NB4 (cell line): ENCODE measurements at regions not wholly inside any gene's neighbourhood (a gene's known extent, or its start where the extent isn't known, plus 50 kb on each side); places are given as distances from the start of the nearest gene placed in this dataset.

Experiments
- DNase-seq: peaks from one replicate; pipeline ENCODE4 v3.0.0; 2010; ENCODE audit warnings: low read depth
- H3K4me3 ChIP-seq: one replicate; pipeline ENCODE4 v1.5.1; 2011; ENCODE audit warnings: mild to moderate bottlenecking, low read depth, low read length, moderate library complexity
- MYC ChIP-seq: IDR thresholded peaks from 2 replicates; pipeline ENCODE4 v1.6.1; 2011; ENCODE audit warnings: low read depth, low read length
- POLR2A ChIP-seq: IDR thresholded peaks from 2 replicates; pipeline ENCODE4 v1.6.1; 2011; ENCODE audit warnings: mild to moderate bottlenecking; ENCODE audit not compliant: insufficient read length; ENCODE audit errors: extremely low read depth
- TF ChIP-seq, protein P1 (sequence below): IDR thresholded peaks from one replicate; pipeline ENCODE4 v1.5.1; 2012; ENCODE audit warnings: low read depth, low read length
- TF ChIP-seq, protein P2 (sequence below): IDR thresholded peaks from 2 replicates; pipeline ENCODE4 v1.6.1; 2011; ENCODE audit warnings: low read depth, low read length

DNA sequence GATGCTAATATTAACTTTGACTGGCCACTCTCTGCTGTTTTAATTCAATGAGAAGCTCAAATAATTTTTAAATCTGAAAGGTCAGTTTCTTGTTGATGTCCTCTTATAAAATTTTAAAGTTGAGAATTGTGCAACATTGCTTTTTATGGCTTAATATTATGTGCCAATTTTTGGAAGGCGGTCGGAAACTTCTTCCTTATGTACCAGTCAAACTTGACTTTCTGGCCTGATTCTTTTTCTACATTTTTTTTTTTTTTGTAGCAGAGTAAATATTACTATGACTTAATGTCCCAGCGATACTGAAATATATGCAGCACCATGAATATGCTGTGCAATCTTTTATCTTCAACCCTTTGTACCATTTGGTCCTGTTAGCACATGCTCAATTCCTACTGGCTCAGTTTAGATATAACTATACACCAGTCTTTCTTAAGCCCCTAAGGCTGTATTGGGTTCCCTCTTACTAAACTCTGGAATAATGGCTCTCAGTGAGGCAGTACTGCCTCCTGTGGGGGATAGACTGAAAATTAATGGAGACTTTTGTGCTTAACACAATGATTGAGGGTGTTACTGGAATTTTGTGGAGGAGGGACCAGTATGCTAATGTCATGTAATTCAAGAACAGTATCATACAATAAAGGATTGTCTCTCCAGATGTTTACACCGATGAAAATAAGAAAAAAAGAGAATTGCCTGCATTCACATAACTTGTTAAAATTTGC lies 156.4 kb upstream of the SYNCRIP start:
- no peak overlapping the region for H3K4me3 ChIP-seq
- peak; percentile 9 for DNase-seq
- TF ChIP-seq, protein P1, sequence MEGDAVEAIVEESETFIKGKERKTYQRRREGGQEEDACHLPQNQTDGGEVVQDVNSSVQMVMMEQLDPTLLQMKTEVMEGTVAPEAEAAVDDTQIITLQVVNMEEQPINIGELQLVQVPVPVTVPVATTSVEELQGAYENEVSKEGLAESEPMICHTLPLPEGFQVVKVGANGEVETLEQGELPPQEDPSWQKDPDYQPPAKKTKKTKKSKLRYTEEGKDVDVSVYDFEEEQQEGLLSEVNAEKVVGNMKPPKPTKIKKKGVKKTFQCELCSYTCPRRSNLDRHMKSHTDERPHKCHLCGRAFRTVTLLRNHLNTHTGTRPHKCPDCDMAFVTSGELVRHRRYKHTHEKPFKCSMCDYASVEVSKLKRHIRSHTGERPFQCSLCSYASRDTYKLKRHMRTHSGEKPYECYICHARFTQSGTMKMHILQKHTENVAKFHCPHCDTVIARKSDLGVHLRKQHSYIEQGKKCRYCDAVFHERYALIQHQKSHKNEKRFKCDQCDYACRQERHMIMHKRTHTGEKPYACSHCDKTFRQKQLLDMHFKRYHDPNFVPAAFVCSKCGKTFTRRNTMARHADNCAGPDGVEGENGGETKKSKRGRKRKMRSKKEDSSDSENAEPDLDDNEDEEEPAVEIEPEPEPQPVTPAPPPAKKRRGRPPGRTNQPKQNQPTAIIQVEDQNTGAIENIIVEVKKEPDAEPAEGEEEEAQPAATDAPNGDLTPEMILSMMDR = no peak
- no peak for TF ChIP-seq MYC

DNA sequence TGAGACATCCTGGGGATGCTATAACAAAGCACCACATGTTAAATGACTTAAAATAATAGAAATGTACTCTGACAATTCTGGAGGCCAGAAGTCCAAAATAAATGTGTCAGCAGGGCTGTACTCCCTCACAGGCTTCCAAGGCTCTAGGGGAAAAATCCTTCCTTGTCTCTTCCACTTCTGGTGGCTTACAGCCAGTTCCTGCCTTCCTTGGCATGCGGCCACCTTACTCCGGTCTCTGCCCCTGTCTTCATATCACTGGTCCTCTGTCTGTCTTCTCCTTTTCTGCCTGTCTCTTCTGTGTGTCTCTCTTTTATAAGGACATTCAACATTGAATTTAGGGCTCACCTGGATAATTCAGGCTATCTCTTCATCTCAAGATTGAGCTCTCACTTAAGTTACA lies 155.3 kb upstream of the SYNCRIP start:
- no peak overlapping the region for H3K4me3 ChIP-seq
- DNase-seq = no peak
- TF ChIP-seq, protein P2, sequence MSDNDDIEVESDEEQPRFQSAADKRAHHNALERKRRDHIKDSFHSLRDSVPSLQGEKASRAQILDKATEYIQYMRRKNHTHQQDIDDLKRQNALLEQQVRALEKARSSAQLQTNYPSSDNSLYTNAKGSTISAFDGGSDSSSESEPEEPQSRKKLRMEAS = no peak
- TF ChIP-seq, protein P1 = no peak
- TF ChIP-seq POLR2A = no peak
- TF ChIP-seq MYC = no peak

DNA sequence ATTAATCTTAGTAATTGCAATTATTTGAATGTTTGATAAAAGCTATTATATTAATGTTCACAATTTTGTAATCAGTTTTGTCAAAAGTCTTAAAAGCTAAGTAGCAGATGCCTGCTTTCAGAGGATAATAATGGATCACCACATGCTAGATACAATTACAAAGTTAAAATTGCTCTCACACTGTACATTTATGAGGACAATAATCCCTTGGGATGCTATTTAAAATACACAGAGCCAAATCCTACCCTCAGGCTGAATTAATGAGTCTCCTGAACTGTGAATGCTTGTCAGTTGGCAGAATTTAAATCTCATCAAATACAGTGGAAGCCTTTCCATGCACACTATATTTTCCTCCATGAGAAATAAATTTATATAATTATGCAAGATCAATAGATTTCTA lies 153.3 kb upstream of the SYNCRIP start:
- DNase-seq = no peak
- no peak for TF ChIP-seq MYC
- H3K4me3 ChIP-seq = no peak overlapping the region

DNA sequence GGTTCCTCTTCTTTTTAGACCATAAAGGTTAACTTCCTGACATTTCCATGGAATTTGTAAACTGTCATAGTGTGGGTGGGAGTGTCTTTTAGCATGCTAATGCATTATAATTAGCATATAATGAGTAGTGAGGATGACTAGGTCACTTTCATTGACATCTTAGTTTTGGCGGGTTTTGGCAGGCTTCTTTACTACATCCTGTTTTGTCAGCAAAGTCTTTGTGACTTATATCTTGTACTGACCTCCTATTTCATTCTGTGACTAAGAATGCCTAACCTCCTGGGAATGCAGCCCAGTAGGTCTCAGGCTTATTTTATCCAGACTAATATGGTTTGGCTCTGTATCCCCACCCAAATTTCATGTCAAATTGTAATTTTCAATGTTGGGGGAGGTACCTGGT lies 149.6 kb upstream of the SYNCRIP start:
- TF ChIP-seq, protein P2 = no peak
- TF ChIP-seq MYC = no peak
- TF ChIP-seq, protein P1 = no peak
- TF ChIP-seq POLR2A = no peak
- no peak for DNase-seq
- no peak overlapping the region for H3K4me3 ChIP-seq

DNA sequence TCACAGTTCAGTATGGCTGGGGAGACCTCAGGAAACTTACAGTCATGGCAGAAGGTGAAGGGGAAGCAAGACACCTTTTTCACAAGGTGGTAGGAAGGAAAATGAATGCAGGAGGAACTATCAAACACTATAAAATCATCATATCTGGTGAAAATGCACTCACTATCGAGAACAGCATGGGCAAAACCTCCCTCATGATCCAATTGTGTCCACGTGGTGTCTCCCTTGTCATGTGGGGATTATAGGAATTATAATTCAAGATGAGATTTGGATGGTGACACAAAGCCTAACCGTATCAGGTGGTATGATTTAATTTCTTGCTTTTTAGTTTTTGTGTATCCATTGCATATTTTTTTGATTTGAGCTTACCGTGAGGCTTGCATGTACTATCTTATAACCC lies 133.2 kb upstream of the SYNCRIP start:
- no peak for DNase-seq
- no peak overlapping the region for H3K4me3 ChIP-seq
- TF ChIP-seq POLR2A = no peak

DNA sequence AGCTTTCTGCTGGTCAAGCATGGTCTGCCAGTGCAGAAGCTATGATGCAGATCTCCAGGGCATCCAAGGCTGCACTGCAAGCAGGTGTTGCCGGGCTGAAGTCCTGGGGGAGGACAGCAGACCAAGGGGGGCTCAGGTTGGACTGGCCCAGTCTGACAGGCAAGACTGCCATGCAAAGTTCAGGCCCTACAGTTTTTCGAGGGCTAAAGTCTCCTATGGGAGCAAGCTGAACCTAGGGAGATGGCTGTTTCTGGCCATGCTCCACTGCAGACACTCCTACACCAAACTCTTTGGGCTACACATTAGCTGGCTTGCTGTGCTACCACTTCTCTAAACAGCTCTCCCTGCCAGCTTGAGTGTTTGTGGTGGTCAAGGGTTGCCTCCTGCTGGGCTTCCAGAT lies 130.0 kb upstream of the SYNCRIP start:
- DNase-seq = peak; percentile 25
- TF ChIP-seq MYC (no peak), POLR2A (no peak)
- TF ChIP-seq, protein P2 = no peak
- TF ChIP-seq, protein P1 = no peak
- H3K4me3 ChIP-seq = no peak overlapping the region

DNA sequence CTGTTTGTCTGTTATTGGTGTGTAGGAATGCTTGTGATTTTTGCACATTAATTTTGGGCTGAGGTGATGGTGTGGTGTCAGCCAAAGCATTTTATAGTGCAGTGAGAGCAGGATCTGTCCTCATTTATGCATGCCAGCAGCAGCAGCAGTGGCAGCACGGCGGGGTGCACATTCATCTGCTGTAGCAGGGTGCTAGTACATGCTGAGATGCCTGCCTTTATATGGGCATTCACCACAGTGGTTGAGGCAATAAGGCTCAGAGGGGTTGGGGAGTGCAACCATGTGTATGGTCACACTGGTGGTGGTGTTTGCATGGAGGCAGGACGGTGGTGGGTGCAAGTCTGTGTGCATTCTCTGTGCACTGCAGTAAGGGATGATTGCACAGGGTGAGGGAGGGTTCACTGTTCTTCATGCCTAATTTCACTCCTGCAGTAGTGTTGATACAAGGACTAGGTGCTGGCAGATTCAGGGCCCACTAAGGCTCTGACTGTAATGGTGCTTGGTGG lies 129.3 kb upstream of the SYNCRIP start:
- H3K4me3 ChIP-seq = no peak overlapping the region
- DNase-seq = no peak
- TF ChIP-seq, protein P2 = no peak
- TF ChIP-seq MYC (no peak), POLR2A (no peak)
- TF ChIP-seq, protein P1 = no peak
